H1 (cell line): ENCODE measurements at regions not wholly inside any gene's neighbourhood (a gene's known extent, or its start where the extent isn't known, plus 50 kb on each side); places are given as distances from the start of the nearest gene placed in this dataset.

Experiments
- CTCF ChIP-seq, 3 experiments: IDR thresholded peaks; 1 replicate in 2 of 3; 2 replicates in 1 of 3; pipeline versions ENCODE4 v1.5.1 to v1.6.1; 2011; ENCODE audit warnings: low read length in 3 of 3, mild to moderate bottlenecking in 3 of 3, inconsistent platforms in 2 of 3, low read depth in 1 of 3, moderate library complexity in 1 of 3; ENCODE audit not compliant: insufficient read depth in 1 of 3; ENCODE audit errors: control extremely low read depth in 1 of 3
- EGR1 ChIP-seq: IDR thresholded peaks from 2 replicates; pipeline ENCODE4 v1.6.1; 2011; ENCODE audit warnings: low read depth, low read length, borderline replicate concordance
- GABPA ChIP-seq: IDR thresholded peaks from 2 replicates; pipeline ENCODE4 v1.6.1; 2011; ENCODE audit warnings: mild to moderate bottlenecking, low read length, moderate library complexity, borderline replicate concordance; ENCODE audit not compliant: insufficient read depth
- MAX ChIP-seq: IDR thresholded peaks from 2 replicates; pipeline ENCODE4 v1.6.1; 2012; ENCODE audit warnings: inconsistent platforms
- SRF ChIP-seq: IDR thresholded peaks from 2 replicates; pipeline ENCODE4 v1.6.1; 2011; ENCODE audit warnings: mild to moderate bottlenecking, low read depth, low read length, moderate library complexity
- TAF1 ChIP-seq: IDR thresholded peaks from 2 replicates; pipeline ENCODE4 v1.6.1; 2011; ENCODE audit warnings: mild to moderate bottlenecking, low read depth, low read length
- ZNF274 ChIP-seq: IDR thresholded peaks from 2 replicates; pipeline ENCODE4 v1.7.0; 2012; ENCODE audit warnings: low read length, borderline replicate concordance; ENCODE audit errors: extremely low read depth

GRCh38 chr16:61030616-61031015 is 1005.6 kb downstream of the CDH8 start:
- no peak for TF ChIP-seq ZNF274
- no peak for TF ChIP-seq EGR1
- TF ChIP-seq SRF, result no peak
- no peak for TF ChIP-seq TAF1
- TF ChIP-seq GABPA, result no peak
- no peak for TF ChIP-seq CTCF (IDR thresholded peaks at IDR 0.05; ENCODE audit: control extremely low read depth in 1 of 3, insufficient read depth in 1 of 3, low read depth in 1 of 3, low read length in 3 of 3)
- no peak for TF ChIP-seq MAX
